Fibroblast of lung (primary cell): ENCODE measurements at regions not wholly inside any gene's neighbourhood (a gene's known extent, or its start where the extent isn't known, plus 50 kb on each side); places are given as distances from the start of the nearest gene placed in this dataset.

Experiments
- DNase-seq, 2 donors: peaks; one replicate each; pipeline versions ENCODE4 v3.0.0 to v3.0.0-alpha.2; 2010; ENCODE audit warnings: low read depth in 2 of 2
- H2AFZ ChIP-seq: 2 replicates; pipeline ENCODE4 v1.5.1; 2012; ENCODE audit warnings: low read length, control low read depth, inconsistent platforms
- H3K27ac ChIP-seq: 2 replicates; pipeline ENCODE4 v1.5.1; 2011; ENCODE audit warnings: low read length, control low read depth; ENCODE audit not compliant: insufficient read depth
- H3K27me3 ChIP-seq: 2 replicates; pipeline ENCODE4 v1.5.1; 2011; ENCODE audit warnings: mild to moderate bottlenecking, low read length; ENCODE audit not compliant: control insufficient read depth, insufficient read depth
- H3K36me3 ChIP-seq: 2 replicates; pipeline ENCODE4 v1.5.1; 2011; ENCODE audit warnings: low read length; ENCODE audit not compliant: control insufficient read depth, insufficient read depth
- H3K4me1 ChIP-seq: 2 replicates; pipeline ENCODE4 v1.5.1; 2011; ENCODE audit warnings: low read length; ENCODE audit not compliant: control insufficient read depth, insufficient read depth; ENCODE audit errors: extremely low read depth
- H3K4me2 ChIP-seq: 2 replicates; pipeline ENCODE4 v1.5.1; 2011; ENCODE audit warnings: low read length, control low read depth; ENCODE audit not compliant: insufficient read depth; ENCODE audit errors: extremely low read depth
- H3K4me3 ChIP-seq, 4 experiments: fragments of 200-600 bp in 1 of 4; sonication (generic) in 1 of 4; replicated peaks in 1 of 4; 2 replicates each; pipeline ENCODE4 v1.5.1; 2011 to 2016; ENCODE audit warnings: low read length in 4 of 4, low read depth in 3 of 4, mild to moderate bottlenecking in 3 of 4, control low read depth in 2 of 4, inconsistent platforms in 1 of 4, mixed read lengths in 1 of 4; ENCODE audit not compliant: insufficient read depth in 1 of 4; ENCODE audit errors: control extremely low read depth in 1 of 4
- H3K79me2 ChIP-seq: 2 replicates; pipeline ENCODE4 v1.5.1; 2012; ENCODE audit warnings: mild to moderate bottlenecking, low read length, inconsistent platforms; ENCODE audit not compliant: control insufficient read depth, insufficient read depth
- H3K9ac ChIP-seq: 2 replicates; pipeline ENCODE4 v1.5.1; 2011; ENCODE audit warnings: mild to moderate bottlenecking, low read length, control low read depth; ENCODE audit not compliant: insufficient read depth
- H3K9me3 ChIP-seq: 2 replicates; pipeline ENCODE4 v1.5.1; 2012; ENCODE audit warnings: low read depth, low read length; ENCODE audit not compliant: control insufficient read depth, insufficient read depth
- H4K20me1 ChIP-seq: 2 replicates; pipeline ENCODE4 v1.5.1; 2011; ENCODE audit warnings: low read length; ENCODE audit not compliant: control insufficient read depth, insufficient read depth; ENCODE audit errors: extremely low read depth
- CTCF ChIP-seq, 2 donors: IDR thresholded peaks in 1 of 2; conservative IDR thresholded peaks in 1 of 2; 1 replicate in 1 of 2; 2 replicates in 1 of 2; pipeline ENCODE4 v1.5.1; 2011 to 2012; ENCODE audit warnings: low read length in 2 of 2, control low read depth in 1 of 2, inconsistent platforms in 1 of 2, low read depth in 1 of 2, mild to moderate bottlenecking in 1 of 2
- EZH2 ChIP-seq: IDR thresholded peaks from 2 replicates; pipeline ENCODE4 v1.5.1; 2012; ENCODE audit warnings: low read length, control low read depth, mild to moderate bottlenecking; ENCODE audit errors: missing control alignments

- no peaks in the 10 kb centered on the region for H3K79me2 ChIP-seq
- no peak for TF ChIP-seq CTCF (conservative IDR thresholded peaks at IDR 0.05 in 1 of 2, IDR thresholded peaks at IDR 0.05 in 1 of 2; ENCODE audit: low read depth in 1 of 2, low read length in 2 of 2)
- H3K9me3 ChIP-seq = no peaks in the 10 kb centered on the region
- H2AFZ ChIP-seq = no peak overlapping the region
- H3K4me1 ChIP-seq = no peaks in the 10 kb centered on the region
- H3K36me3 ChIP-seq = no peaks in the 10 kb centered on the region
- no peaks in the 10 kb centered on the region for H3K27me3 ChIP-seq
- H3K4me2 ChIP-seq = no peak overlapping the region
- no peak overlapping the region for H3K27ac ChIP-seq
- H3K9ac ChIP-seq = no peak overlapping the region
- no peak overlapping the region for H3K4me3 ChIP-seq
- H4K20me1 ChIP-seq = no peaks in the 10 kb centered on the region
- no peak for DNase-seq
Observed at GRCh38 chr14:98840091-98840490, 431.9 kb downstream of the BCL11B start.

- Histone ChIP-seq H3K27me3 (no peaks in the 10 kb centered on the region), H3K79me2 (no peaks in the 10 kb centered on the region), H3K9me3 (no peaks in the 10 kb centered on the region), H3K4me2 (no peak overlapping the region), H3K9ac (no peak overlapping the region), H3K36me3 (no peaks in the 10 kb centered on the region), H3K27ac (no peak overlapping the region), H2AFZ (no peak overlapping the region), H3K4me1 (no peaks in the 10 kb centered on the region), H3K4me3 (no peak overlapping the region), H4K20me1 (no peaks in the 10 kb centered on the region)
- TF ChIP-seq EZH2 = no peak
- no peak for TF ChIP-seq CTCF (conservative IDR thresholded peaks at IDR 0.05 in 1 of 2, IDR thresholded peaks at IDR 0.05 in 1 of 2; ENCODE audit: low read depth in 1 of 2, low read length in 2 of 2)
- no peak for DNase-seq
Observed at GRCh38 chr14:98840511-98840910, 431.5 kb downstream of the BCL11B start.

GRCh38 chr14:98844456-98844855, 427.5 kb downstream of the BCL11B start:
- Histone ChIP-seq H3K4me1 (no peaks in the 10 kb centered on the region), H3K4me2 (no peak overlapping the region), H2AFZ (no peak overlapping the region), H3K9ac (no peak overlapping the region), H3K9me3 (no peaks in the 10 kb centered on the region), H3K4me3 (no peak overlapping the region), H3K27ac (no peak overlapping the region), H3K36me3 (no peaks in the 10 kb centered on the region), H3K79me2 (no peaks in the 10 kb centered on the region), H3K27me3 (no peaks in the 10 kb centered on the region), H4K20me1 (no peaks in the 10 kb centered on the region)
- no peak for DNase-seq
- TF ChIP-seq CTCF (conservative IDR thresholded peaks at IDR 0.05 in 1 of 2, IDR thresholded peaks at IDR 0.05 in 1 of 2; ENCODE audit: low read depth in 1 of 2, low read length in 2 of 2) (no peak), EZH2 (no peak)
